Kasumi-1 (cell line): ENCODE measurements at regions not wholly inside any gene's neighbourhood (a gene's known extent, or its start where the extent isn't known, plus 50 kb on each side); places are given as distances from the start of the nearest gene placed in this dataset.
"Not testable (repeated sequence)": the region's sequence is repeated elsewhere in the genome, so short reads cannot be mapped to it uniquely, and the experiment has no call there.

Source experiments
- DNase-seq, 2 experiments: peaks; one replicate each; lab custom pipeline; 2025; lab: John Stamatoyannopoulos, UW

GRCh38 chr1:230556453-230556852 lies 85.8 kb upstream of the COG2 start:
- no peak for DNase-seq

- DNase-seq, result no peak
Observed at GRCh38 chr1:230555814-230556213, 86.5 kb upstream of the COG2 start.

GRCh38 chr1:230552880-230553279 lies 89.4 kb upstream of the COG2 start:
- no peak for DNase-seq

- DNase-seq, result not testable (repeated sequence)
Observed at GRCh38 chr1:230550945-230551344, 91.3 kb upstream of the COG2 start.

GRCh38 chr1:230550428-230550827 lies 91.9 kb upstream of the COG2 start:
- no peak for DNase-seq

- no peak for DNase-seq
Observed at GRCh38 chr1:230549625-230550024, 92.7 kb upstream of the COG2 start.

- DNase-seq, result no peak
Observed at GRCh38 chr1:230548997-230549396, 93.3 kb upstream of the COG2 start.

- DNase-seq, result no peak
Observed at GRCh38 chr1:230548357-230548756, 93.9 kb upstream of the COG2 start.

- DNase-seq, result no peak
Observed at GRCh38 chr1:230545181-230545580, 97.1 kb upstream of the COG2 start.

- no peak for DNase-seq
Observed at GRCh38 chr1:230544758-230545157, 97.5 kb upstream of the COG2 start.

GRCh38 chr1:230543085-230543484 lies 99.2 kb upstream of the COG2 start:
- DNase-seq, result no peak

- no peak for DNase-seq
Observed at GRCh38 chr1:230542681-230543080, 99.6 kb upstream of the COG2 start.

- no peak for DNase-seq
Observed at GRCh38 chr1:230542054-230542453, 100.2 kb upstream of the COG2 start.

GRCh38 chr1:230541306-230541705 lies 101.0 kb upstream of the COG2 start:
- DNase-seq, result no peak

- DNase-seq, result no peak
Observed at GRCh38 chr1:230540421-230541155, 101.7 kb upstream of the COG2 start.

GRCh38 chr1:230537456-230537855 lies 104.8 kb upstream of the COG2 start:
- DNase-seq, result no peak

- no peak for DNase-seq
Observed at GRCh38 chr1:230536641-230537155, 105.6 kb upstream of the COG2 start.

- DNase-seq, result no peak
Observed at GRCh38 chr1:230534224-230534623, 108.1 kb upstream of the COG2 start.

GRCh38 chr1:230531103-230531502 lies 105.0 kb upstream of the PGBD5 start:
- DNase-seq, result no peak

GRCh38 chr1:230519246-230519645 lies 93.1 kb upstream of the PGBD5 start:
- DNase-seq, result no peak

GRCh38 chr1:230518511-230518910 lies 92.4 kb upstream of the PGBD5 start:
- no peak for DNase-seq

GRCh38 chr1:230517786-230518185 lies 91.7 kb upstream of the PGBD5 start:
- no peak for DNase-seq

GRCh38 chr1:230517326-230517725 lies 91.2 kb upstream of the PGBD5 start:
- DNase-seq, result no peak

- no peak for DNase-seq
Observed at GRCh38 chr1:230516889-230517288, 90.8 kb upstream of the PGBD5 start.
